Omental fat pad (tissue), 3 donors: ENCODE measurements at regions not wholly inside any gene's neighbourhood (a gene's known extent, or its start where the extent isn't known, plus 50 kb on each side); places are given as distances from the start of the nearest gene placed in this dataset.

Experiments
- ATAC-seq: fragments of 150-250 bp; one replicate; pipeline ENCODE4 v1.9.1; 2016; ENCODE audit warnings: mild to moderate bottlenecking, moderate library complexity; ENCODE audit not compliant: low FRiP score
- DNase-seq: peaks from one replicate; pipeline ENCODE4 v3.0.0-alpha.2; 2019; ENCODE audit warnings: low spot score
- TF ChIP-seq, protein P1 (sequence below), 3 donors: fragments of 450-650 bp; IDR thresholded peaks; one replicate each; pipeline ENCODE4 v1.5.1; 2016 to 2017; ENCODE audit warnings: antibody characterized with exemption in 3 of 3, mild to moderate bottlenecking in 3 of 3, moderate library complexity in 2 of 3

DNA sequence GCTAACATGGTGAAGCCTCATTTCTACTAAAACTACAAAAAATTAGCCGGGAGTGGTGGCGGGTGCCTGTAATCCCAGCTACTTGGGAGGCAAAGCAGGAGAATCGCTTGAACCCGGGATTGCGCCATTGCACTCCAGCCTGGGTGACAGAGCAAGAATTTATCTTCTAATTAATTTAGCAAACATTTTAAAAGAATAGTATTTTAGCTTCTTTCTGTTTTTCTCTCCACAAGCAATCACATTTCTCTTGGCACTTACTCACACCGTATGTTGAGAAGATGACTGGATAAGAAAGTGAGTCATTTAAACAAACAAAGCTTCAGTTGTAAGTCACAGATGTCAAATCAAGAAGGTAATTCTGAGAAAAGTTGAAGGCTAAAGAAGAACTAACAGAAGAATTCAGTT, 264.0 kb downstream of the ARL4A start:
- no peak for DNase-seq
- TF ChIP-seq, protein P1, sequence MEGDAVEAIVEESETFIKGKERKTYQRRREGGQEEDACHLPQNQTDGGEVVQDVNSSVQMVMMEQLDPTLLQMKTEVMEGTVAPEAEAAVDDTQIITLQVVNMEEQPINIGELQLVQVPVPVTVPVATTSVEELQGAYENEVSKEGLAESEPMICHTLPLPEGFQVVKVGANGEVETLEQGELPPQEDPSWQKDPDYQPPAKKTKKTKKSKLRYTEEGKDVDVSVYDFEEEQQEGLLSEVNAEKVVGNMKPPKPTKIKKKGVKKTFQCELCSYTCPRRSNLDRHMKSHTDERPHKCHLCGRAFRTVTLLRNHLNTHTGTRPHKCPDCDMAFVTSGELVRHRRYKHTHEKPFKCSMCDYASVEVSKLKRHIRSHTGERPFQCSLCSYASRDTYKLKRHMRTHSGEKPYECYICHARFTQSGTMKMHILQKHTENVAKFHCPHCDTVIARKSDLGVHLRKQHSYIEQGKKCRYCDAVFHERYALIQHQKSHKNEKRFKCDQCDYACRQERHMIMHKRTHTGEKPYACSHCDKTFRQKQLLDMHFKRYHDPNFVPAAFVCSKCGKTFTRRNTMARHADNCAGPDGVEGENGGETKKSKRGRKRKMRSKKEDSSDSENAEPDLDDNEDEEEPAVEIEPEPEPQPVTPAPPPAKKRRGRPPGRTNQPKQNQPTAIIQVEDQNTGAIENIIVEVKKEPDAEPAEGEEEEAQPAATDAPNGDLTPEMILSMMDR (IDR thresholded peaks at IDR 0.05) = no peak
- ATAC-seq = no peak

DNA sequence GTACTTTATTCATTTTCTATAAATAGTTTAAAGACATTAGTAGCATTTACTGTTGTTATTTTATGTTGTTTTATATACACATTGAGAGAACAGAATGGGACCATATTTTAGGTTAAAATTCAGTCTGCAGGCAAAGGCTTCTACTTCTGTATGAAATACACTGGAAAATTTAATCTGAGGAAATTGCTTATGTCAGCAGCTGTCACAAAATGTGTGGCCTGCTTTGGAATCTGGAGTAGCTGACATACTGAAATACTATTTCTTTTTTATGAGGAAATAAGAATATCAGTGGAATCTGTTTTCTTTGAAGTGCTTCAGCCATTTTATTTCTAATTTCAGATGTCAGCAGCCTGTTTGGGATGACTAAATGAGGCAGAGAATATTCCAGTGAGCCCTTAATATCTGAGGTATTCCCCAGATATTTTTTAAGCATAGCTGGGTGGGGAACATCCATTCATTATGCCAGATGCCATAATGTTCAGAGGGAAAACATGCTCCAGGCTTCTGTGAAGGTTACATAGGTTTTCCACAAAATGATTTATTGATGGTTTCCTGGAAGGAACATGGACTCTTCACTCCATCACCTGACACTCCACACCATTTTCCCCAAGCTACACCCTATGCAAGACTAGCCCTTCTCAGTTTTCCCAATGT, 267.1 kb downstream of the ARL4A start:
- no peak for ATAC-seq
- TF ChIP-seq, protein P1 (IDR thresholded peaks at IDR 0.05) = no peak

DNA sequence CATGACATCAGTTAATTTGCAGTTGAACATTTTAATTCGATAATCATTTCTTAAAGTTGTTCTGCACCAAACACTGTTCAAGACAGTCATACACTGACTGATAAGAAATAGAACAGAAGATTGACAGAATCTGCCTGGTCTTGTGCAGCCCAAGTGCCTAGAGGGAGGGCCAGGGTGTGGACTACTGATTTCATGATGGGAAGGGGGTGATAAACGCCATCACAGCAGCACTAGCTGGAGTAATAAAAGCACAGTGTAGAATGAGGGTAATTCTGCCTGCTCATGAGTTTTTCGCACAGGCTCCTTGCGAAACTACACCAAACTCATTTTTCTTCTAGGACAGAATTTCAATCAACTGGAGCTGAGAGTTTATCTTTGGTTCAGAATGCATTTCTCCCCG, 270.1 kb downstream of the ARL4A start:
- ATAC-seq (no peak), DNase-seq (no peak)
- TF ChIP-seq, protein P1 (IDR thresholded peaks at IDR 0.05) = no peak

More for the DNA sequence above, 267.1 kb downstream of the ARL4A start:
- no peak for DNase-seq

DNA sequence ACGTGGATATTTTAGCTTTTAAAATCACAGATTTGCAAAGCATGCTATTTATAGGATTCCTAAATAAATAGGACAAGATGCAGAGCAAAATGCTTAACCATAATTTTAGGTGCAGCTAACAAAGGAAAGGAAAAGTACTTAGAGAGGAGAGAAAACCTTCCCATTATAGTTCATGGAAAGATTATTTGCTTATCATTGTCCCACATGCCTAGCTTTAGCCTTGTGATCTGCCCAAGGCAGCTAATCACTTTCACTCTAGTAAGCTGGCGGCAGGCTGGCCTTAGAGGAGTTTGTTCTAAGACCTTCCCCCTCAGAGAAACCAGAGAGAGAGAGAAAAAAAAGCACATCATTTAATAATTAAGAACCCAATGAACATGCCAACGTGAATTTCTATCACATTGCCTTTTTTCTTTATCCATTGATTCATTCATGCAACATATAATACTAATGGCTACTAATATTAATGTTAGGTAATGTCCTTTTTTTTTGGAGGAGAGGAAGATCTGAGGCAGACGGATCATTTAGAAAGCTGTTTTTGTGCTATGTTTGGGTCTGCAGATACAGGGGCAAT, 274.6 kb downstream of the ARL4A start:
- TF ChIP-seq, protein P1 (IDR thresholded peaks at IDR 0.05) = no peak
- no peak for DNase-seq
- ATAC-seq = no peak

DNA sequence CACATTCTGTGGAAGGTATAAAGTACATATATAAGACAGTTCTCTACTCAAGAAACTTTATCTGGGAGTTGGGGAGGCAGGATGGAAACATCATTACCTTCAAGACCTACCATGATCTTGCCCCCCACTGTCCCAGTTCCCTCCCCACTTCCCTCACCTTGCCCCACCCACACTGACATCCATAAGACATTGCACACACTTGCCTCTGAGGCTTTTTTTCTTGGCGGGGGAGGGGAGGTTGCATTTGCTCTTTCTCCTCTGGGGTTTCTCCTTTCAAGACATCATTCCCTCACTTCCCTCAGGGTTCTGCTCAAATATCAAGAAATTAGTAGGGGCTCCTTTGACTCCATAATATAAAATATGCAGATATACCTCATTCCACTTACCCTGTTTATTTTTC, 276.0 kb downstream of the ARL4A start:
- DNase-seq = no peak
- TF ChIP-seq, protein P1 (IDR thresholded peaks at IDR 0.05) = no peak
- no peak for ATAC-seq

DNA sequence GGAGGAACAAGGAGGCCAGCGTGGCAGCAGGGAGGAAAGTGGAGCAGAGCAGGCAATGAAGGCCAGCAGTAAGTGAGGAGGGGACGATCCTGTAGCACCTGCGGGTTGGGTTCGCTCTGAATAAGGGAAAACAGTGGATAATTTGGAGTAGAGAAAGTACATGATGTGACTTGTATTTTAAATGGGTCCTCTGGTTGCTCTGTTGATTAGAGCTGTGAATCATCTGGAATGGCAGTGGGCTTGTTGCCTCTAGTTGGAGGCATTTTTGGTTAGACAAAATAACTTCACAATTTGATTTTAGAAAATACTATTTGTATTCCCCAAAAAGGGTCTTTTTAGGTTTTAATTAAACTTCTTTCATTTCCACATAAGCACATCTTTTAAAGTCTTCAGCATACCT, 277.4 kb downstream of the ARL4A start:
- no peak for DNase-seq
- no peak for ATAC-seq
- TF ChIP-seq, protein P1 (IDR thresholded peaks at IDR 0.05) = no peak

DNA sequence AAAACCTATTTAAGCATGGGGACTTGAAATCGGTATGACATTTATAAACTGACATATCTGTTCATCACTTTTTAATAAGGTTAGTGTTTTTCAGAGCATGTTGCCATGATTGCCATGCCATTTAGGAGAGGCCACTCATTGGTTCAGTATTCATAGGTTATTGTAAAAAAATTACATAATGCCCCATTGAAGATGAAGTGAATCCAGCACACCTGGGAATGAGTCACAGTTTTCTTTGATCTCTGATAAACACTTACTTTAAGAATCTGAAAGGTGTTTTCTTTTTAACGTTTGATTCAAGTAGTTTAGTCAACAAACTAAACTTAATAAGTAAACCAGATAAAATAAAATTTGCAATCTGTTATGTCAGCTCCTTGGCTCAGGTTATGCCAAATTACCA, 278.3 kb downstream of the ARL4A start:
- DNase-seq (no peak), ATAC-seq (no peak)
- TF ChIP-seq, protein P1 (IDR thresholded peaks at IDR 0.05) = no peak
